ENCODE measurements at regions not wholly inside any gene's neighbourhood (a gene's known extent, or its start where the extent isn't known, plus 50 kb on each side); places are given as distances from the start of the nearest gene placed in this dataset.

GRCh38 chr10:78929541-78929940 lies 139.2 kb upstream of the ZMIZ1 start:
- TF ChIP-seq EZH2 (IDR thresholded peaks at IDR 0.05; ENCODE audit: borderline replicate concordance, low read depth, low read length, poor library complexity, severe bottlenecking) (no peak), CTCF (conservative IDR thresholded peaks at IDR 0.05; ENCODE audit: low read depth, low read length) (no peak)
